ENCODE measurements at regions not wholly inside any gene's neighbourhood (a gene's known extent, or its start where the extent isn't known, plus 50 kb on each side); places are given as distances from the start of the nearest gene placed in this dataset.

DNA sequence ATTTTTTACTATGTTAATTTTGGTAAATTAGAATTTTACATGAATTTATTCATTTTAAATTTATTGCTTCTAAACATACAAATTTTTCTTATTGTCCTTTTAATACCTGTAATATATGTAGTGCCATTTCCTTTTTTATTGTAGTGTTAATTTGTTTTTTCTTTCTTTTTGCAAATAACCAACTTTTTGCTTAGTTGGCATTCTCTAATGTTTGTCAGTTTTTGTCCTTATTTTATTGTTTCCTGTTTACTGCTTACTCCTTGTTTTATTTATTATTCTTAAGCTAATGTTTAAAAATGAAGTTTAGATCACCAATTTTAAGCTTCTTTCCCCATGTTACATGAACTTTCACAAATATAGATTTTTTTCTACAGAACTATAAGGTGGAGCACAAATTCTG, 516.6 kb downstream of the SLITRK1 start:
- TF ChIP-seq NFRKB (IDR thresholded peaks at IDR 0.05) (no peak), ELF4 (IDR thresholded peaks at IDR 0.05) (no peak), HDGF (IDR thresholded peaks at IDR 0.05; ENCODE audit: borderline replicate concordance) (no peak), SP1 (IDR thresholded peaks at IDR 0.05) (no peak), CTBP1 (IDR thresholded peaks at IDR 0.05; ENCODE audit: borderline replicate concordance) (no peak)
